Fibroblast of skin of abdomen (primary cell): ENCODE measurements at regions not wholly inside any gene's neighbourhood (a gene's known extent, or its start where the extent isn't known, plus 50 kb on each side); places are given as distances from the start of the nearest gene placed in this dataset.

Experiments
- DNase-seq: peaks from one replicate; pipeline ENCODE4 v3.0.0-alpha.2; 2013

DNA sequence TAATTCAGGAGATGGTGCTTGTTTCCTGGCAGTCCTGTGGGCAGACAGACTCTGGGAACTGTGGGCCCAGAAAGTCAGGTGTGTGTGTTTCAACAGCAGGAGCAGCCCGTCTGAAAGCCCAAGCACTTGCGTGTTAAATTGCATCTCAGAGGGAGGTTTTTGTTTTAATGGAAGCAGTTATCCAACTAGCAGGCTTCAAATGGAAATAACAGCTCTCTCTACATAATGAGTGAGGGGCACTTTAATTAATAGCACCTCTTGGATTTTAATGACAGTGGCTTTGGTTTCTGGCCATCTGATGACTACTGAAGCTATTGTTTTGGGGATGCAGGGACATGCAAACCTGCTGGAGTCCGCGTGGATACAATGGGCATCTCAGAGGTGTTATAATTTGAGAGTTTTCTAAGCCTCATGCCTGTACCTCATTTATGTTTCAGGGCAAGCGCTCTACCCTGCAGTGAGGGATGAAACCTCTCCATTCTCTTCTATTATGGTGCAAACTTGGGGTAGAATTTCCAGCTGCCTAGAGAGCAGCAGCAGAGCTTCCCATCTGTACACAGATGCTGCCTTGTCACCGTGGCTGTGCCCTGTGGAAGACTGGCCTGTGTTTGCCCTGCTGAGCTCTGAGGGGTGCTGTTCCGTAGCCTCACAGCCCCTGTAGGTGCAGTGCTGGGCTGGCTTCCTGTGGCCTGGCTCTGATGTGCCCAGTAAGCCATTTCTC, 206.6 kb upstream of the GPR26 start:
- no peak for DNase-seq

DNA sequence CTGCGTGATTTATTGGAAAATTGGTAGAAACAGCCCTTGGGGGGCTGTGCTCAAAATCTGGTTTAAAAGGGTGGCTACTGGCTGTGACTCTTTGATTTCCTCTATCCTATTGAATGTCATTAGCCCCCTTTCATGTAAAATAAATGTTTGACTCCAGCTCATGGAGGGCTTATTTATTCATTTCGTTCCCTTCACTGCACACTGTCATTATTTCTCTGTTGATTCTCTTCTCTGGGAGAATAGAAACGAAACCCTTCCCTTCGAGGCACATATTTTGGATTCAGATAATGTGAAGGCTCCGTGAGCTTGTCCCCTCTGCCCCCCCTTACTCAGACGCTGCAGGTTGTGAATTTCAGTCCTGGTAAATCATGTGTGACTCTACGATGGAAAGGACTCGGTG, 203.9 kb upstream of the GPR26 start:
- no peak for DNase-seq

DNA sequence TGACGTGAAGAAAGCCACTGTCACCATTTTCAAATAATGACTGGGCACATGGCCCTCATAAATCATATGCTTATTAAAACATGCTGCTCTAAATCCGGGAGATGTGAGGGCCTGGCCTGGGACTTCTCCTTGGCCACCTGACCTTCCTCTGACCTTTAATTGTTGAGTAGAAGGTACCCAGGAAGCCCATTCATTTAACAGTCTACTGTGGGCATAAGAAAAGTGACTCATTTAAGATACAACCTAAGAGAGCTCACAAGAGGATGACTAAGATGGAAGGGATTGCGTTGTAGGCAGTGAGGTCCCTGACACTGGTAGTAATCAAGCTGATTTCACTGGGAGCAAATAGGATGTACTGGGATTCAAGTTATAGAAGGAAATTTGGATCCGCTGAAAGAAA, 203.4 kb upstream of the GPR26 start:
- DNase-seq, result no peak

DNA sequence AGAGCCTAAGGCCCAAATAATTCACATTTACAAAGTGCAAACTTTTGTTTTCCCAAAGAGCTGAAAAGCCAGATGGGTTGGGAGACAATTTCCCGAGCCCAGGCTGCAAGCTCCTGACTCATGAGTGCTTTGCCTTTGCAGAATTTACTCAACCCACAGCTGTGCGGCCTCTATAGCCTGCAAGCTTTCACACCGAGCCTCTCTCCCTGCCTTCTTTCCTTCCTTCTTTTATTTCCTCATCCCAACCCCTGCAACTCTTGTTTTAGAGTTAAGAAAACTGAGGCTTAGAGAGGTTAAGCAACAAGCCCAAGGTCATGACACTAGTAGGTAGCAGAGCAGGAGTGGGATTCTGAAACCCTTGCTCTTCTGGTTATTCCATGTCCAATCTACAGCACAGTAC, 203.0 kb upstream of the GPR26 start:
- DNase-seq, result no peak

DNA sequence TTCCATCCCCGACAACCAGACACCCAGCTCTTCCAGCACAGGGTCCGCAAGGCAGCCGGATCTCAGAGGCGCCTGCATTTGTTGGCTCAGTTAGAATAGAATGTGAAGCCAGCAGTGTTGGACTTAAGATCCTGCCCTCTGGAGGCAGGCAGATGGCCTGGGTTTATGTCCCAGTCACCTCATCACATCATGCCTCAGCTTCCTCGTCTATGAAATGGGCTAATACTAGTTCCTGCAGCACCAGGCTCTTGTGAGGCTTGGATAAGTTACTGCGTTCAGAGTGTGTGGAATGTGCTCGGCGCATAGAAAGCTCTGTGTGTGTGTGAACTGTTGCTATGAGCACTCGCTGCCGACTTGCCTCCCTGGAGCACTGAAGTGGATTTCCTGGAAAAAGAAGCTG, 202.5 kb upstream of the GPR26 start:
- no peak for DNase-seq

DNA sequence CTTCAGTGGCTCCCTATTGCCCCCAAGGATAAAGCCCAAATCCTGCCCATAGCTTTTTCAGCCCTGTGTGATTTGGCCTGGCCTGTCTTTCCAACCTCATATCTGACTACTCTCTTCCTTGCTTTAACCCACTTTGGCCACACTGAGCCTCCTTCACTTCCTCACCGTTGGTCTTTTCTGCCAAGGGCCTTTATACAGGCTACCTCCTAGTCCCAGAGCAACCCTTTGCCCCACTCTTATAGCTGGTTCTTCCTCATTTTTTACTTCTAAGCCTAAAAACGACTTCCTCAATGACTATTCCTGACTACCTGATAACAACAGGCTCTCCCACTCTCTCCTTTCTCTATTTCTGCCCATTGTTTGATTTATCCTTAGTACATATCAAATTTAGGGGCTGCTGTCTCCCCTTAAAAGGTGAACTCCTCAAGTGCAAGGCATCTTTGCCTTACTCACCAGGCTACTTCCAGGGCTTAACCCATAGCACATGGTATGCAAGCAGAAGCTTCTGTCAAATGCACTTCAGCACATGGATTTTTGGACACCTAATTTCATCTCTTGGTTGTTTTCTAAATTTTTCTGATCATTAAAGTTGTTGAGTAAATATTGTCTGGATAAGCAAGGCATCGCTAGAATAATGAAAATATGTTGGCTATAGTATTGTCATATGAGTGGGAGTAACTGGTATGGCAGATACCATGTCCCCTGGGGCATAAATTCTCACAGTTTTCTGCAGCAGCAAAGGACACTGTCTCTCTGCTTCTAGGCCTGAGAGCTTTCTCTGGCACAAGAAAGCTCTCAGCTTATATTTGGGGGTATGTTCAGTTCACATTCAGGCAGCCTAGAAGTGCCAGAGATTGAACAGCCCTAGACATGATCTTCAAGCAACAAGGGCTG, 201.5 kb upstream of the GPR26 start:
- DNase-seq, result no peak

DNA sequence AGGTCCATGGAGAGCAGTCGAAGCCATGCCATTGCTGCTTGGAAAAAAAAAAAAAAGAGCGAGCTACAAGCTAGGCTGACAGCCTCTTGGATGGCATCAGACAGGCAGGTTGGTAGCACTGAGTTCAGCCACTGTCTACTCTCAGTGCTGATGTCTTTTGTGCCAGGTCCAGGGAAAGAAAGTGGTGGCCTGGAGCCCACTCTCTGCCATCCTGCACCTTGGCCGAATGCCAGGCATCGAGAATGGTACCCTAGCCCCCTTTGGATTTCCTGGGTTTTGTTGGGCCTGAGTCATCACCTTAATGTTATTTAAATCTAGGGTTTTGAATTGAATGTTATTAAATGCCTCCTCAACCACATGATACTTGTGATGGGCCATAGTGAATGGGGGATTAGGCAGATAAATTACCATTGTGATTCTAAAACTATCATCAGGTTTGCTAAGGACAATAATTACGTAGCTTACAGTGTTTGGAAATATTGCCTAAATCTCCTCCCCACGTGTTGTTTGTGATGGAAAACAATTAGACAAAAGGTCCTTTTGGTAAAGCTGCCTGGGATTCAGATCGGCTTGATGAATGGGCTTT, 195.7 kb upstream of the GPR26 start:
- DNase-seq, result no peak

DNA sequence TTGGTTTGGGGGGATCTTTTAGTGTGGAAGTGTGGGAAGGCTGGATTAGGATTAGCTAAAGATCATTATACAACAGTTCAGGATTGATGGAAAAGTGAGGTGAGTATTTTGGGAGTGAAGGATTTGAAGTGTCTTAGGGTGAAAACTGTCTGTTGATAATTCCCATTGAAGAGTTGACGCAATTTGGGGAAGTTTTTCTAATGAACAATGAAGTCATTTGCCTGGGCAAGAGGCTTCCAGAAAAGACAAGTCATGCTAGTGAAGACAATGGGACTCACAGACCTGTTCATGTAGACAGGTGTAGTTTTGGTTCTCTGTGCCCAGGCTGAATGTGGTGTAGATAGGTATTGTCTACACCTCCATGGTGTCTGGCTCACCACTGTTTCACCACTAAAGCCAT, 194.3 kb upstream of the GPR26 start:
- DNase-seq, result no peak

DNA sequence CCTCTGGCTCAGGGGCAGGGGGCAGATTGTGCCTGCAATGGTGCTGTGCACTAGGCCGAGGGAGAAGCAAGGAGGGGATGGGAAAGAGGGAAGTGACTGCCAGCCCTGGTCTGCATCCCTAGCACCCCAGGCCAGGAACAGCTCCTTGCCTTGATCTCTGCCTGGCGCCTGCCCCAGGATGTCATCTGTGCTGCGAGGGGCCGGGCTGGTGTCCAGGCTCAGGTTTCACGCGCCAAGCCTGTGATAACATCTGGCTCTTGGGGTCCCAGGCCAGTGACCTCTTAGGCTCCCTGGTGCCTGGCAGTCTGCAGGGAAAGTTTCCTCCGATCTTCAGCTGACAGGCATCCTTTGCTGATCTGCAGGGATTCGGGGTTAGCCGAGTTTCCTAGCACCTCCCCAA, 193.5 kb upstream of the GPR26 start:
- no peak for DNase-seq

DNA sequence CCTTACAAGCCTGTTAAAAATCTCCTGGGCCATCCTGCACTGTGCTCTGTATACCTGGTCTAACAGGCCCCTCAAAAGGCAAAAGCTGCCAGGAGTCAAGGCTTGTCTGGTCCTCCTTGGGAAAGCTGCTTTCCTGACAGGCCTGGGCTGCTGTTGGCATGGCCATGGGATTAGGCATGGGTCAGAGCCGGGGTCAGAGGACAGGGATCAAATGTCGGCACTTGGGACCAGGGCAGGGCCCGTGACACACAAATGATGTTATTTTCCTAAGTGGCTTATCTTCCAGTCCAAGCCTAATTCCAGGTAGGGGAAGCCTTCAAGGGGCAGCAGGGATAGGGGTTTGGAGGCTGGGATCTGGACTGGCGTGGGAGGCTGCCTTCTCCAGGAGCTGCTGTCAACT, 191.5 kb upstream of the GPR26 start:
- DNase-seq, result no peak

DNA sequence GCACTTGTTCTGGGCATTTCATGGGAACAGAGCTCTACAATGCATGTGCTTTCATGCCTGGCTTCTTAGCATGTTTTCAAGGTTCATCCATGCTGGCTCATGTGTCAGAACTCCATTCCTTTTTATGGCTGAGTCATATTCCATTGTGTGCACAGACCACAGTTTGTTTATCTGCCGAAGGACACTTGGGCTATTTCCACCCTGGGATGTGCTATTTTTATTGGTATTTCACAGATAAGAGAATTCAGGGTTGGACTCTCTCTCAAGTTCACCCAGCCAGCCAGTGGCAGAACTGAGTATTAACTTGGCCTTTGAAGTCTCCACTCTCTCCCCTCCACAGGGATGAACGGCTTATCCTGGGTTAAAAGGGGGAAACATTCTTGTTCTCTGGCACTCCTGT, 190.7 kb upstream of the GPR26 start:
- DNase-seq, result no peak

DNA sequence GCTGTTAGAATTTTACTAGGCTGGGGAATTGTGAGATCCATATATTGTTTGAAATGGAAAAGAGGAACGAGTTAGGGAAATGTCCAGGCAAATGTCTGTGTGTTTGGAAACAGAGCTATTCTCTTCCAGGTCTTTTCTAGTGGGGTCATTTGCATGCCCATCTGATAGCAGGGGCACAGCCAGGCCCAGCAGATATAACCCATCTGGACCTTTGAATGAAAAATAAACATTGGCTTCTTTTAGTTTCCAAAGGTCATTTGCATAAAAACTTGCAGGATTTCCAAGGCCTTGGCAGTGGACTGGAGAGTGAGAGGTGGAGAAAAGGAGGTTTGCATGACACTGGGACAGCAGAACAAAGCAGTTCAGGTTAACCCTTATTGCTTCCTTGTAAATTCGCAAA, 188.0 kb upstream of the GPR26 start:
- no peak for DNase-seq

DNA sequence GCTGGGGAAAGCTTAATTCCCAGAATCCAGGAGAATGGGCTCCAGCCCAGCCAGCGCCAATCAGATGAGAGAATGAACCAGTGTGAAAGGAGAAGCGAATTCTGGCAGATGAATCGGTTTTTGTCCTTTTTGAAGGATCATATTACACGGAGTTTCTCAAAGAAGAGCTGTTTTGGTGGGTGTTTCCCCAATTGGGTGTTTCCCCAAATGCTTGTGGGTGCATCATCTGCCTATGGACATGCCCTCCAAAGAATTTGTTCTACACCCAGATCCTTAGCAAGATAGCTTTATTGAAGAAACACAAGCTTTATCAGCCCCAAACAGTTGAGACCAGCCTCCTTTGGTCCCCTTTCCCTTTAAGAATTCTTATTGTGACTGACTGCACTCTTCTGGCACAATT, 186.5 kb upstream of the GPR26 start:
- no peak for DNase-seq

DNA sequence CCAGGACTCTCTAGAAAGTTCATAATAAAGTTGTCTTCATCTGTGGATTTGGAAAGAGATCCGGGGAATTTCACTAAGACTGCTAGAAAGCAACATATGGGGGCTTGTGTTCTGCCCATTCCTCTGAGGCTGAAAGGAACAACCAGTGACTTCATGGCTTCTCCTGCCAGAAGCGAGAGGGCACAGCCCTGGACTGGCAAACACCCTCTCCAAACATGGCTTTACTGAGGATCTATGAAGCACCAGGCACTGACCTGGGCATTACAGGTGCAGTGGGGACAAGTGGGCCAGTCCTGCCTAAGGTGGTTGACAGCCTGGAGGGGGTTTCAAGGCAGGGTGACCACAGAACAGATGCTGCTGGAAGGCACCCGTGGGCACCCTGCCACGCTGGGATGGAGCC, 185.8 kb upstream of the GPR26 start:
- no peak for DNase-seq

DNA sequence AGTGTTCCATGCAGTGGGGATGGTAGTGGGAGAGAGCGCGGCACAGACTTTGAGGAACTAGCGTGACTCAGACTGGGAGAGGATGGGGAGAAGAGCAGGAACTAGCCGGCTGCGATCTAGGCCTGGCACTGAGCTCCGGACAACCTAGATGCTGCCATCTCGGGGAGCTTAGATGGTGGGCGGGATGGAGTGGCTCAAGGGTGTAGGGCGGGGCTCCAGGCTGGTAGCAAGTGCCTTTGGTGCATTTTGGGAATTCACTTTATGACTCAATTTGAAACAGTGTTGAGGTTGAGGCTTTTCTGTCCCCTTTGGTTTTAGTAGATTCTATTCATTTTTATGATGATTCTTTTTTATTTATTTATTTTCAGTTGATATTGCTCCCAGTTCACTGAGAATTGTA, 185.3 kb upstream of the GPR26 start:
- DNase-seq, result no peak

DNA sequence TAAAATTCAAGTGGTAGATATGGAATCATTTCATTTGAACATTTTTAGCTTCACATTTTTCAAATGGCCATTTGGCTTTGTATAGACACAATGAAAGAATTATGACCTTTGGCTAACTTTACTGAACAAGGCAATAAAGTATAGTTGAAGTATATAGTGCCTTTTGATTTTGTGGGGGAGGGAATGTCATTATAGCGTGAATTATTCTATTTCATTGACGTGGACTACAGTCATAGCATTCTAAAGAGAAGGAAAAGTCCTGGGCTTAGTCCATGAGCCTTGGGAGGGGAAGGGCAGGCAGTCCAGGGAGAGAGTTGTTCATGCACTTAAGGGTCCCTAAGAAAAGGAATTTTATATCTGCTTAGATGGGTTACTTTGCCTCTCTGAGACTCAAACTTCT, 181.4 kb upstream of the GPR26 start:
- no peak for DNase-seq

DNA sequence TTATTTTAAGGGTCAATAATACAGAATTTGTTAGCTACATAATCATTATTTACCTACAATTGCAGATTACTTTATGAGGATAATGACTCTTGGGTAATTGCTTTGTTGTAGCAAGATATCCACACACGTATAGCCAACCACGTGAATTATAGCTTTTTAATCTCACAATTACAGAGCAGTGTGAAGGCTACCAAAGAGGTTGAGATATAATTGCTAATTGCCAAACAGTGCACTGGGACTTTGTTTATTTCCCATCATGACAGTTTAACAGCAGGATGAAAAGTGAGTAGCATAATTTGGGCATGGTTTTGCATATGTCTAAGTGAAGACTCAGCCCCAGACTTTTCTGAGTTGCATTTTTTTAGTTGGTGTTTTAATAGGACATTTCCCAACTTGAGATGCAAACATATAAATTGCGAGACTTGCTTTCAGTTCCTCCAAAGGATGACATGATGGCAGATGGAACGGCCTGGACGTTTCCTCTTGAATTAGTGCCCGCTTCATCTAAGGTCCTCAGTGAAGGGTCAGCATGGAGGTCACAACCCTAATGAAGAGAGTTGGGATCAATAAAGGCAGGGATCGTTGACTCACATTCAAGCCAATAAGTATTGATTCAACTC, 180.7 kb upstream of the GPR26 start:
- no peak for DNase-seq

DNA sequence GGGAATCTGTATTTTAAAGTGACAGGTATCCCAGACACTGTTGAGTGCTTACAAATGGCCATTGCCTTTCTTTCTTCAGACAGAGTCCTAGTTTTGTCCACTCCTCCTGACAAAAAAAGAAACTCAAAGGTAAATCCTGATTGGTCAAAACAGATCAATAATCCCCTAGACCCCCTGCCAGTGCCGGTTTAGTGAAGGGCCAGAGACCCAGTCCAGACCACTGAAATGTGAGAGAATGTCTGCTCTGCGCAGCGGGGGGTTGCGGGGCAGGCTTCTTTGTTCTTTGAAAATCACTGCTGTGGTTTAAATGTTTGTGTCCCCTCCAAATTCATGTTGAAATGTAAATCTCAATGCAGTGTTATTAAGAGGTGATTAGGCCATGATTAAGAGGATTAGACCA, 177.7 kb upstream of the GPR26 start:
- DNase-seq, result no peak

DNA sequence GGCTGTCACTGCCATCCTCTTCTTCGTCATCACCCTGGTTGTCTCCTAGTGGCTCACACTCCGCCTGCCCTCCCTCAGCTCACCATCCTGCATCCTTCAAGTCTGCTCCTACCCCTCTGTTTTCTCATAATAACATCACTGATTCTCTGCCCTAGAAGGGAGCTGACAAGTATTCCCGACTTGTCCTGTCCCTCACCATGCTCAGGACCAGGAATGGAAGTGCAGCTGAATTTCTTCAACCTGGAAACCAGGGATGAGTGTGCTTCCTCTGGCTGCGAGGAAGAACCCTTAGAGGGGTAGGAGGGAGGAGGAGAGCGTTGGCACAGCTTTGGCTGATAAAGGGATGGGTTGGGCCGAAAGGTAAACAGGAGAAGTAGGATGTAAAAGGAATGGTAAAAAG, 174.8 kb upstream of the GPR26 start:
- DNase-seq, result no peak

DNA sequence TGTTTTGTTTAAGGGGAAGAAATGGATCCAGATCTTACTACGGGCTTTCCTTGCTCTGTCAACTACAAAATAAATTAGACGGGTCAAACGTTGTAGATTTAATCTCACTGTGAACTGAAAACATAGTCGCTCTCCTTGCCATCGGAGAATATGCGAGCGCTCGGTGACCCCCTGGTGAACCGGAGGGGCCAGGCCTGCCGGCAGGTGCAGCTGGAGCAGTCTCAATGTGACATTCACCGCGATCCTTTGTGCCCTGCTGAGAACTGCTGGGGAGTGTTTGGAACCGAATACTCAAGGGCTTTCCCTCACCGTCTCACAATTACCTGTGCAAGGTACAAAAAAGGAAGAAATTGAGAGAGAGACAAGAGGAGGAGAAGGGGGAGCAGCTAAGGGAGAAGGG, 174.1 kb upstream of the GPR26 start:
- no peak for DNase-seq

DNA sequence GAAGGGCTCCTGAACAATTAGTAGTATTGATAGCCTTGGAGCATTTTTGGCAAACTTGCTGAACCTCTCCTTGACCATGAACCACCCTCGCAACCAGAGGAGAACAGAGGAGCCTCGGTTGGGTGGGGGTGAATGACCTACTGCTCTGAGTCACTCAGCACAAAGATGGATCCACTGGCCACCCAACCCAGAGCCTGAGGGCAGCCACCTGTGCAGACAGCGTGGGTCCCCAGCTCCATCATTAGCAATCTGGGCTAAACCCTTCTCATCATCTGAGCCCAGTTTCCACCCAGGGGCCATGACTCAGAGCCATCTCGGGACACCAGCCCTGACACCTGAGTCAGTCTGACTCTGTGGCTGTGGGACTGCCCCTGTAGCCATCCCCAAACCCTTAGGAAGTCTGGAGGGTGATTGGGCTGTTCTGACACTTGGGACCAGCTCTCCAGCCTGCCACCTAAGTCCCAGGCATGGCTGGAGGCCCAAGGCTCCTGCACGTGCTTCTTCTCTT, 171.8 kb upstream of the GPR26 start:
- DNase-seq, result no peak

DNA sequence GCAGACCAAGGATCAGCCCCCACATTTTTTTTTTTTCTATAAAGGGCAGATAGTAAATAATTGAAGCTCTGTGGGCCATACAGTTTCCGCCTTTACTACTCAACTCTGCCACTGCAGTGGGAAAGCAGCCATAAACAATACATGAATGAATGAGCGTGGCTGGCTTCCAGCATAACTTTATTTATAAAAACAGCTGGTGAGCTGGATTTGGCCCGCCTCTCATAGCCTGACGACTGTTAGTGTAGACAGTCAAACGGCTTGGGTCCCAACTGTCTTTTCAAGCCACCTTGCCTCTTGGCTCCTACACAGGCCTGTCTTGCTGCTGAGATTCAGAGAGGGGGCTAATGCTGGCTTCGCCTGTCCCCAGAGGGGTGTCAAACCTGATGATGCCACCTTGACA, 169.8 kb upstream of the GPR26 start:
- DNase-seq, result no peak

DNA sequence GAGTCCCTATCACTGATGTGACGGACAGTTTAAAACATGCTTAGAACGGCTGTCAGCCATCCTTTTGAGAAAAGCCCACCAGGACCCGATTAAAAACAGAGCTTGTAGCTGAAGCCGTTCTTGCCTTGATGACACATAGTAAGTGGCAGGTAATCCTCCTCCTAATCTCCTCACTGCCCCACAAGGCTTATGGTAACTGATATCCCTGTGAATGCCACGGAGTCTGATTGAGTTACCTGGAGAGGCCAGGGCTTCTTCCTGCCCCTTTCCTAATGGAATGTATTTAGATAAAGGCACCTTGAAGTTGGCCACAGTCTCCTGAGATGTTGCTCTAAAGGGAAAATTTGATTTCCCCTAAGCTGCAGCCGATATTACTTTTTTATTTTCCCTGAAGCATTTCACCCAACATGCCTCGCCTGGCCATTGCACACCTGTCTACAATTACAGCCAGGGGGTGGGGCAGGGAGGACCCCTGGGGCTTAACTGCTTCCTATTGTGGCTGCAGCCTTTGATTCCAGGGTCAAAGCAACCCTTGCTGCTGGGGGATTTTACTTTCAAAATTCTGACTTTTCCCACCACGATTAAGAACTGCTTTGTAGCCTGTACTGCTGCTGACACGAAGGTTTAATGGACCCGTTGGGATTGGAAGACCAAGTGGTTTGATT, 169.0 kb upstream of the GPR26 start:
- DNase-seq, result no peak
